DOHH2 (cell line): ENCODE measurements at regions not wholly inside any gene's neighbourhood (a gene's known extent, or its start where the extent isn't known, plus 50 kb on each side); places are given as distances from the start of the nearest gene placed in this dataset.

ENCODE experiments used
- H3F3A ChIP-seq: fragments of 200-600 bp; sonication (generic), shearing (Covaris generic); 2 replicates; pipeline ENCODE4 v1.6.0; 2016; ENCODE audit warnings: antibody characterized with exemption, mild to moderate bottlenecking; ENCODE audit not compliant: control insufficient read depth, insufficient read depth
- H3K27ac ChIP-seq: fragments of 200-600 bp; sonication (generic); 2 replicates; pipeline ENCODE4 v1.5.1; 2014; ENCODE audit warnings: low read depth, mild to moderate bottlenecking, low read length, moderate library complexity
- H3K27me3 ChIP-seq: fragments of 200-600 bp; sonication (generic); 2 replicates; pipeline ENCODE4 v1.6.1; 2014; ENCODE audit warnings: mild to moderate bottlenecking, low read length, mixed read lengths; ENCODE audit not compliant: control insufficient read depth
- H3K36me3 ChIP-seq: fragments of 200-600 bp; sonication (generic); 2 replicates; pipeline ENCODE4 v1.6.1; 2014; ENCODE audit warnings: mild to moderate bottlenecking, low read length, moderate library complexity, mixed read lengths; ENCODE audit not compliant: control insufficient read depth
- H3K4me1 ChIP-seq: fragments of 200-600 bp; sonication (generic); 2 replicates; pipeline ENCODE4 v1.6.1; 2014; ENCODE audit warnings: mild to moderate bottlenecking, low read length, mixed read lengths; ENCODE audit not compliant: control insufficient read depth
- H3K4me2 ChIP-seq: fragments of 200-600 bp; sonication (generic); 2 replicates; pipeline ENCODE4 v1.6.0; 2014; ENCODE audit warnings: mild to moderate bottlenecking, low read length, moderate library complexity
- H3K4me3 ChIP-seq: fragments of 200-600 bp; sonication (generic); 2 replicates; pipeline ENCODE4 v1.5.1; 2014; ENCODE audit warnings: mild to moderate bottlenecking, low read length, mixed read lengths
- H3K79me2 ChIP-seq: fragments of 200-600 bp; sonication (generic); 2 replicates; pipeline ENCODE4 v1.6.1; 2014; ENCODE audit warnings: mild to moderate bottlenecking, low read length, mixed read lengths; ENCODE audit not compliant: control insufficient read depth
- H3K9me2 ChIP-seq: fragments of 200-600 bp; sonication (generic); replicated peaks from 2 replicates; pipeline ENCODE4 v1.6.1; 2014; ENCODE audit warnings: mild to moderate bottlenecking, low read length, mixed read lengths; ENCODE audit not compliant: control insufficient read depth
- H3K9me3 ChIP-seq: fragments of 200-600 bp; sonication (generic); 2 replicates; pipeline ENCODE4 v1.6.1; 2014; ENCODE audit warnings: antibody characterized with exemption, low read length, mixed read lengths; ENCODE audit not compliant: control insufficient read depth, insufficient read depth
- H4K20me1 ChIP-seq: fragments of 200-600 bp; sonication (generic); 2 replicates; pipeline ENCODE4 v1.6.0; 2014; ENCODE audit warnings: low read depth, mild to moderate bottlenecking, antibody characterized with exemption, low read length, moderate library complexity; ENCODE audit not compliant: control insufficient read depth, insufficient read depth
- EZH2phosphoT487 ChIP-seq: fragments of 200-600 bp; sonication (generic); IDR thresholded peaks from 2 replicates; pipeline ENCODE4 v1.6.1; 2017; ENCODE audit warnings: borderline replicate concordance, mild to moderate bottlenecking, antibody characterized with exemption, low read length, moderate library complexity, mixed read lengths
- TF ChIP-seq, protein P1 (sequence below): fragments of 200-600 bp; sonication (generic); IDR thresholded peaks from one replicate; pipeline ENCODE4 v1.5.1; 2014; ENCODE audit warnings: antibody characterized with exemption, mild to moderate bottlenecking, low read depth, low read length; ENCODE audit not compliant: poor library complexity, severe bottlenecking

DNA sequence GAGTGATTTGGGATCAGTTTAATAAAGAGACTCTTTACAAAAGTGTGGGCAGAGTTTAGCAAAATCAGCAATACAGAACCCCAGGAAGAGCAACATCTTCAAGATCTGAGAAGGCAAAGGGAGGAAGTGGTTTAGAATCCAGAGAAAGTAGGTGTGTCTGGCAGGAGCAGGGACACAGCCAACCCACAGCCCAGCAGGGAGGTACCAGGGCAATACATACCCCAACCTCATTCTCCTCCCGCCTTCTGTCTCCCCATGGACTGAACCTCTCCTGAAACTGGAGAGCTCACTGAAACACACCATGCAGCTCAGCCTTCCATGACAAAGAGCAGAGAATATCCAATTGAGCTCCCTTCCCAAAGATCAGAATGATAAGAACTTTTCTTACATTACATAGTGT is 283.4 kb downstream of the PRELID2 start:
- no peaks in the 10 kb centered on the region for H3K9me2 ChIP-seq
- no peak overlapping the region for H3K4me2 ChIP-seq
- TF ChIP-seq EZH2phosphoT487: no peak
- TF ChIP-seq, protein P1, sequence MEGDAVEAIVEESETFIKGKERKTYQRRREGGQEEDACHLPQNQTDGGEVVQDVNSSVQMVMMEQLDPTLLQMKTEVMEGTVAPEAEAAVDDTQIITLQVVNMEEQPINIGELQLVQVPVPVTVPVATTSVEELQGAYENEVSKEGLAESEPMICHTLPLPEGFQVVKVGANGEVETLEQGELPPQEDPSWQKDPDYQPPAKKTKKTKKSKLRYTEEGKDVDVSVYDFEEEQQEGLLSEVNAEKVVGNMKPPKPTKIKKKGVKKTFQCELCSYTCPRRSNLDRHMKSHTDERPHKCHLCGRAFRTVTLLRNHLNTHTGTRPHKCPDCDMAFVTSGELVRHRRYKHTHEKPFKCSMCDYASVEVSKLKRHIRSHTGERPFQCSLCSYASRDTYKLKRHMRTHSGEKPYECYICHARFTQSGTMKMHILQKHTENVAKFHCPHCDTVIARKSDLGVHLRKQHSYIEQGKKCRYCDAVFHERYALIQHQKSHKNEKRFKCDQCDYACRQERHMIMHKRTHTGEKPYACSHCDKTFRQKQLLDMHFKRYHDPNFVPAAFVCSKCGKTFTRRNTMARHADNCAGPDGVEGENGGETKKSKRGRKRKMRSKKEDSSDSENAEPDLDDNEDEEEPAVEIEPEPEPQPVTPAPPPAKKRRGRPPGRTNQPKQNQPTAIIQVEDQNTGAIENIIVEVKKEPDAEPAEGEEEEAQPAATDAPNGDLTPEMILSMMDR: no peak
- H3K9me3 ChIP-seq: no peaks in the 10 kb centered on the region
- no peaks in the 10 kb centered on the region for H3K79me2 ChIP-seq
- no peaks in the 10 kb centered on the region for H4K20me1 ChIP-seq
- H3K27me3 ChIP-seq: no peaks in the 10 kb centered on the region
- H3K4me3 ChIP-seq: no peak overlapping the region
- no peaks in the 10 kb centered on the region for H3K4me1 ChIP-seq
- H3K36me3 ChIP-seq: no peaks in the 10 kb centered on the region
- H3F3A ChIP-seq: no peaks in the 10 kb centered on the region
- H3K27ac ChIP-seq: no peak overlapping the region

DNA sequence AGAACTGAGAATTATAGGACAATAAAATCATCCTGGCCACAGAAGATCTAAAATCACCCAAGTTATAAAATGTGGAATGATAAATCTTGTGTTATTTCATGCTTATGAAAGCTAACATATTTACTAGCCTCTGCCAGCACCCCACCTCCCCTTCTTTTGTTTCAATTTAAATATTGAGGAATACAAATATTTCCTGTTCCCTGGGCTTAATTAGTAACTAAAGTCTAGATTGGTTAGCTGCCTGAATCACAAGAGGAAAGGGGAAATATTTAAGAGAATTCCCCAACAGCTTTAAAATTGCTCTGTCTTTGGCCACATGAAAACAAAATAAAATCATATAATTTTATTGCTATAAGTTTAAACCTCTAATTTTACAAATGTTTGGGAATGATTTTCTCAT is 287.0 kb downstream of the PRELID2 start:
- TF ChIP-seq, protein P1: no peak
- TF ChIP-seq EZH2phosphoT487: no peak
- H3K4me1 ChIP-seq: no peaks in the 10 kb centered on the region
- H3K36me3 ChIP-seq: no peaks in the 10 kb centered on the region
- no peak overlapping the region for H3K4me2 ChIP-seq
- H3K27ac ChIP-seq: no peak overlapping the region
- no peaks in the 10 kb centered on the region for H4K20me1 ChIP-seq
- H3K79me2 ChIP-seq: no peaks in the 10 kb centered on the region
- no peaks in the 10 kb centered on the region for H3K9me2 ChIP-seq
- H3K4me3 ChIP-seq: no peak overlapping the region
- H3K9me3 ChIP-seq: no peaks in the 10 kb centered on the region
- no peaks in the 10 kb centered on the region for H3F3A ChIP-seq
- peaks cover 6% of the 10 kb centered on the region for H3K27me3 ChIP-seq

DNA sequence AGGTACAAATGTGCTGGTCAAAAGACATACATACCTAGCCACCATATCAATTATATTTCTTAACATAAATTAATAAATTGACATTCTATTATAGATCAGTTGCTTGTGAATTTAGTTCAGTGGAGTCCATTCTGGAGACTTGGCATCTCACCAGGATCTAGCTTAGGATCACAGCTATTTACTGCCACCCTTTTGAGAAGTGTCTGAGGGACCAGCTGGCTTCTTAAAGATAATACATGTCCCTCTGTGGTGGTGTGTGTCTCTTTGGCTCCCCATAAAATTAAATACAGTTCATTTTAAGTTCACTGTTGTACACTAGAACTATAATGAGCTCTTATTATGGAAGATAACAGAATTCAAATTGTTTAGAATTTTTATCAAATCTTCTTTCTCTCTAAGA is 290.7 kb downstream of the PRELID2 start:
- Histone ChIP-seq H3K9me2 (no peaks in the 10 kb centered on the region), H4K20me1 (no peaks in the 10 kb centered on the region), H3K27me3 (peaks cover 6% of the 10 kb centered on the region), H3K79me2 (no peaks in the 10 kb centered on the region), H3F3A (no peaks in the 10 kb centered on the region), H3K4me2 (no peak overlapping the region), H3K4me3 (no peak overlapping the region), H3K4me1 (no peaks in the 10 kb centered on the region), H3K36me3 (no peaks in the 10 kb centered on the region), H3K9me3 (no peaks in the 10 kb centered on the region), H3K27ac (no peak overlapping the region)
- TF ChIP-seq, protein P1: no peak

DNA sequence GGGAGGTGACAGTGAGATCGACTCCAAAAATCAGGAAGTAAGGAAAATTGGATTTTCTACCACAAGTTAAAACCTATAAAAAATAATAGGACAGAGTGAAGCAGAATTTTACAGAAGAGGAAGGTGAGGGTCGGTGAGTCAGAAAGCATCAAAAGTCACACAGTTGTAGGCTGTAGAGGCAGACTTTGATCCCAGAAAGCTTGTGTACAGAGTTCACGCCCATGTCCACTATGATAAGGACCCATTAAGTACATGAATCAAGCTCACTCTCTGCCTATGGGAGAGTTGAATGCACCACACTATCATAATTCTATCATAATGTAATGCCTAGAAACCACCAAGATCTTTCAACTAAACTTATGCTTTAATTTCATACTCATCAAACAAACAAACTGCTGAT is 291.2 kb downstream of the PRELID2 start:
- peaks cover 6% of the 10 kb centered on the region for H3K27me3 ChIP-seq
- H4K20me1 ChIP-seq: no peaks in the 10 kb centered on the region
- H3K4me2 ChIP-seq: no peak overlapping the region
- H3F3A ChIP-seq: no peaks in the 10 kb centered on the region
- H3K4me3 ChIP-seq: no peak overlapping the region
- TF ChIP-seq, protein P1: no peak
- TF ChIP-seq EZH2phosphoT487: no peak
- H3K27ac ChIP-seq: no peak overlapping the region
- H3K36me3 ChIP-seq: no peaks in the 10 kb centered on the region
- H3K9me3 ChIP-seq: no peaks in the 10 kb centered on the region
- H3K9me2 ChIP-seq: no peaks in the 10 kb centered on the region
- H3K79me2 ChIP-seq: no peaks in the 10 kb centered on the region
- no peaks in the 10 kb centered on the region for H3K4me1 ChIP-seq
